Stimulated activated CD4-positive, alpha-beta T cell treated with anti-CD3 and anti-CD28 coated beads, Interleukin-15, amount 100 ng/mL, for 48 hours (primary cell): ENCODE measurements at regions not wholly inside any gene's neighbourhood (a gene's known extent, or its start where the extent isn't known, plus 50 kb on each side); places are given as distances from the start of the nearest gene placed in this dataset.
A peak's percentile ranks its signal among the peaks of the same experiment; 100 is the strongest.

Source experiments
- DNase-seq, 2 donors: peaks; one replicate each; pipeline ENCODE4 v3.0.0-alpha.2; 2020; ENCODE audit warnings: low read depth in 2 of 2

DNA sequence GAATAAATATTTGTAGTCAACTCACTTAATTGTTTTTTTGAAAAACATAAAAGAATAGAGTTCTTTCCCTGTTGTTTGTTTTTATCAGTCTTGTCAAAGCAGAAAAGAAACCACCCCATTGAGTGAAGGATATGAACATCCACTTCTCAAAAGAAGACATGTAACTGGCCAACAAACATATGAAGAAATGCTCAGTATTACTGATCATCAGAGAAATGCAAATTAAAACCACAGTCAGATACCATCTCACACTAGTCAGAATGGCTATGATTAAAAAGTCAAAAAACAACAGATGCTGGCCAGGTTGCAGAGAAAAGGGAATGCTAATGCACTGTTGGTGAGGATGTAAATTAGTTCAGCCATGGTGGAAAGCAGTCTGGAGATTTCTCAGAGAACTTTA, 326.1 kb upstream of the EMCN start:
- DNase-seq, result no peak

- no peak for DNase-seq
Measured at GRCh38 chr4:100842856-100843255, 325.0 kb upstream of the EMCN start.

- DNase-seq, result no peak
Measured at GRCh38 chr4:100841911-100842310, 324.1 kb upstream of the EMCN start.

- DNase-seq, result no peak
Measured at GRCh38 chr4:100839712-100840111, 321.9 kb upstream of the EMCN start.

- no peak for DNase-seq
Measured at GRCh38 chr4:100838286-100838685, 320.5 kb upstream of the EMCN start.

GRCh38 chr4:100836929-100837328, 319.1 kb upstream of the EMCN start:
- DNase-seq, result no peak

GRCh38 chr4:100834616-100835015, 316.8 kb upstream of the EMCN start:
- no peak for DNase-seq

GRCh38 chr4:100833906-100834305, 316.1 kb upstream of the EMCN start:
- no peak for DNase-seq

DNA sequence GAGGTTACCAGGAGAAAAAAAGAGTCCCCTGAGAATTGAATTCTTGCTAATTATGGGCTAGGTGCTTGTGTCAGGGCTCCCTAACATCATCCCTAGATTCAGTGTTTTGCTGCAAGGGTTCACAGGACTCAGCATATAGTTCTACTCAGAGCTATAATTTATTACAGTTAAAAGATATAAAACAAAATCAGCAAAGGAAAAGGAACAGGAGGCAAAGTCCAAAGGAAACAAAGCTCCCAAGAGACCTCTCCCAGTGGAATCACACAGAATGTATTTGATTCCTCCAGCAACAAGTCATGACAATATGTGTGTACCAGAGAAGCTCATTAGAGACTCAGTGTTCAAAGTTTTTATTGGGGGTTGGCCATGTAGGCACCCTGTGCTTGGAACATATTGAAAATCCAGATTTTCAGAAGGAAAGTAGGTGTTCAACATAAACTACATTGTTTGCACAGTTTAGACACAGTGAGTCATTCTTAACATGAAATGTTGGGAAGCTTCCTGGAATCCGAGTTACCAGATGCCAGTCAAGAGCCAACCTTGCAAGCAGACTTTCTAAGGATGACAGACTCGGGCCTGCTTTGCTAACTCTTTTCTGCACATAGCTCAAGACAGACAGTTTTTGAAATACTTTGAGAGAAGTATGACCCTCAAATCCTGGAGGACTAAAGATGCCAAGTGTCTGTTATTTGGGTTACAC, 311.3 kb upstream of the EMCN start:
- DNase-seq, result no peak

DNA sequence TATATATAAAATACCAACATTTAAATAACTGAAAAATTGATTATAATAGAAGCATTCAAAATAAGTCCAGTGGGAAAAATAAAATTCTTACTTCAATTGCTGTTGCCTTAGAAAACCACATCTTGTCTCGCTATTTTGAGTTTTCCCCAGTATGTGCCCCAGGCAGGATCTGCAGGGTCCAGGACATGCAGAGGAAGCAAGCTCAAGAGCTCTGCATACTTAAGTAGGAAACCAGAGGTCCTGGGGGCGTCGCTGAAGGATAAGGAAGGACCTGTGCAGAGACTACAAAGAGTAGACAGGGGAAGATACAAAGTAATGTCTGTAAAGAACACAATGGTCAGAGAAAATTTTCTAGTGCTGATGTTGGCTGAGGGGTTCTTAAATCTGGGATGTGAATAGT, 310.5 kb upstream of the EMCN start:
- DNase-seq, result no peak

DNA sequence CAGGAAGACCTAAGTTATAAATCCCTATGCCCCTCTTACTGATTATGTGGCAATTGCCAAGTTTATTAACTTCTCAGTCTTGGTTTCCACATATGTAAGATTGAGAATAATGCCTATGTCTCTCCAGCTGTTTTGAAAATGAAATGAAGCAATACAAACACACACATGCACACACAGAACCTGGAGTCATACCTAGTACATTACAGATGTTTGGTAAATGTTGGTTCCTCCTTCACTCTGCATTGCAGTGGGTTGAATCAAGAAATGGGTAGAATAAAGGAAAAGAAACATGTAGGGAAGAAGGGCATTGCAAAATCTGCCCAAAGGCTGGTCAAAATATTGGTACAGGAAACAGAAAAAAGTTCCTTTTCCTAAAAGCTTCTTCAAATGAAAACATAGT, 309.9 kb upstream of the EMCN start:
- DNase-seq, result no peak

- DNase-seq, result no peak
Measured at GRCh38 chr4:100826808-100827548, 309.2 kb upstream of the EMCN start.

DNA sequence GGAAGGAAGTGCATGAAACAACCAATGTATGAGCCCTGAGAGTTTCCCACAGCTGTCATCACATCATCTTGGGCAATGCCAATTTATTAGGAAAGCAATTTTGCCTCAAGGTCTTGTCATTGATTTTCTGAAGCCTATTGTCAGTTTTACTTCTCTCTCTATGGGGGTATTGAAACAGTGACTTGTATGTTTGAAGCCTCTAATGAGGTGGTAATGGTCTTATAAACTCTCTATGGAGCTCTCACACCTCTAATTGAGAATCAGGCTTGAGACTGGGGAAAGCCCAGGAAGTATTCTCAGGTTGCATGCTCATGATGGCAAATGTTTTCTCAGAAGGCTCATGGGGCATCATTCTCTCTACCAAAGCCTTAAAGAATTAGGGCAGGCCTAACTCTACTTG, 308.2 kb upstream of the EMCN start:
- no peak for DNase-seq

GRCh38 chr4:100823993-100824323, 306.1 kb upstream of the EMCN start:
- DNase-seq, result no peak

- DNase-seq, result peak in 1 of 2 donors; percentile 15
Measured at GRCh38 chr4:100823066-100823992, 305.5 kb upstream of the EMCN start.

GRCh38 chr4:100820249-100820648, 302.4 kb upstream of the EMCN start:
- no peak for DNase-seq

DNA sequence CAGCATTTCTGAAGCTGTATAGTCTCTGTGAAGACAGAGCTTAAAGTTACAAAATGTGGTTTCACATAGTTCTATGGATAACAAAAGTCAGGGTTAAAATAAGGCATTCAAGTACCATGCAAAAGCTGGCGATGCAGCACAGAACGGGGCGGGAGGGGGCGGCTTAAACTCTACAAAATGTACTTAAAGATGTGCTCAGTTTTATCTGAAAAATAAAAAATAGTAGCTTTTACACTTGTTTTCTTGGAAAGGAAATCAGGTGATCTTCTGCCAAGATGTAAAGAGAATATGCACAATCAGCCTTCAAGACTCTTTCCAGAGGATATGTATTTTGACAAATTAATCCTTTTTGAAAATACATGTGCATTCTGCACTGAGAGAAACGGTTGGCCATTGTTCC, 301.7 kb upstream of the EMCN start:
- no peak for DNase-seq

DNA sequence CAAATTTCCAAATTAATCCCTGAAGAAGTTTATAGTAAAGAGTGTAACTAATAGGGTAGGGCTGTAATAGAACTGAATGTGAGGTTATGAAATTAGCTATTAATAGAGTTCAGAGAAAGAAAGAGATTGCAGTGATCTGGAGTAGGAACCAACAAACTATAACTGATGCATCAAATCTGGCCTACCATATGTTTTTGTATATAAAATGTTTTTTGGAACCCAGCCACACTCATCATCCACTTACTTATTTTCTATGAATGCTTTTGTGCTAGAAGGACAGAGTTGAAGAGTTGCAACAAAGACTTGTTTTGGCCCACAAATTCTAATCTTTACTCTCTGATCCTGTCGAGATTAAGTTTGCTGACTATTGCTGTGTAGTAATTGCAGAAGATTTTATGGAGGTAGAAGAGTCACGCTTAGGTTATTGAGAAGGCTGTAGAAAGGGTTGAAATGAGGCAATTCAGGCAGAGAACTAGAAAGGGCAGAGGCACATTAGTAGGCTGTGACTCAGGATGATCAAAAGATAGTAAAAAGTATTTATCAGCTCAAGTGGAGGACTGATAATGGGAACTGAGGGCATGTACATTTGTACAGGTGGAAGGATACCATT, 298.7 kb upstream of the EMCN start:
- DNase-seq, result no peak

GRCh38 chr4:100811046-100811445, 293.2 kb upstream of the EMCN start:
- no peak for DNase-seq

GRCh38 chr4:100809506-100809905, 291.7 kb upstream of the EMCN start:
- DNase-seq, result no peak

GRCh38 chr4:100806988-100807387, 289.2 kb upstream of the EMCN start:
- DNase-seq, result no peak

DNA sequence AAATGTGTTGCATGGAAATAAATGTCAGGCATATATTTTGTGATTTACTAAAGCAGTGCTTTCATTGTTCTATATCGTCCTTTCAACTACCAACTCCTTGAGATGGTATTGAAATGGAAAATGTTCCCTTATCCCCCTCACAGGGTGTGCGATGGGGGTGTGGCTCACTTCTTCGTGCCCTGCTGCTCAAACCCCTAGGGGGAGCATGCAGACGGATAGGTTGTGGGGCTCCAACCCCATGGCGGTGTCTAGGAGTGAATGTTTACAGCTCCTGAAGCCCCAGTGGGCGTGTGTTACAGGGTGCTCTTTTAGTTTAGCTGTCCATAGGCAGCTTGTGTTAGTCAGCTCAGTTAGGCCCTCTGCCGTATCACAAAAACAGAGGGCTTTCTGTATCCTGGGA, 287.7 kb upstream of the EMCN start:
- no peak for DNase-seq
